ENCODE measurements at regions not wholly inside any gene's neighbourhood (a gene's known extent, or its start where the extent isn't known, plus 50 kb on each side); places are given as distances from the start of the nearest gene placed in this dataset.

- DNase-seq, result no peak
Measured at GRCh38 chr18:46268671-46269070, 164.5 kb downstream of the HAUS1 start.

GRCh38 chr18:46269275-46269674, 165.1 kb downstream of the HAUS1 start:
- DNase-seq, result no peak

GRCh38 chr18:46271488-46271887, 167.3 kb downstream of the HAUS1 start:
- DNase-seq, result no peak

GRCh38 chr18:46273861-46274260, 169.7 kb downstream of the HAUS1 start:
- DNase-seq, result no peak

- no peak for DNase-seq
Measured at GRCh38 chr18:46274266-46274665, 170.1 kb downstream of the HAUS1 start.

- DNase-seq, result no peak
Measured at GRCh38 chr18:46275370-46275769, 171.2 kb downstream of the HAUS1 start.

GRCh38 chr18:46276748-46277147, 172.6 kb downstream of the HAUS1 start:
- no peak for DNase-seq

- no peak for DNase-seq
Measured at GRCh38 chr18:46278481-46279465, 174.6 kb downstream of the HAUS1 start.

GRCh38 chr18:46279673-46280072, 175.5 kb downstream of the HAUS1 start:
- no peak for DNase-seq

GRCh38 chr18:46281185-46282176, 177.3 kb downstream of the HAUS1 start:
- peak; percentile 89 to 90 for DNase-seq

GRCh38 chr18:46282177-46282570, 178.0 kb downstream of the HAUS1 start:
- no peak for DNase-seq

- DNase-seq, result no peak
Measured at GRCh38 chr18:46282646-46283045, 178.5 kb downstream of the HAUS1 start.

- DNase-seq, result no peak
Measured at GRCh38 chr18:46283268-46283667, 179.1 kb downstream of the HAUS1 start.

GRCh38 chr18:46283895-46284295, 179.7 kb downstream of the HAUS1 start:
- DNase-seq, result peak; percentile 28 to 29

- no peak for DNase-seq
Measured at GRCh38 chr18:46289463-46289862, 185.3 kb downstream of the HAUS1 start.

GRCh38 chr18:46289931-46290330, 185.7 kb downstream of the HAUS1 start:
- DNase-seq, result no peak

- DNase-seq, result no peak
Measured at GRCh38 chr18:46290440-46291020, 186.3 kb downstream of the HAUS1 start.

GRCh38 chr18:46291149-46291548, 187.0 kb downstream of the HAUS1 start:
- peak; percentile 48 to 53 for DNase-seq

GRCh38 chr18:46293742-46294181, 189.6 kb downstream of the HAUS1 start:
- no peak for DNase-seq

- DNase-seq, result no peak
Measured at GRCh38 chr18:46294318-46294717, 190.1 kb downstream of the HAUS1 start.

- DNase-seq, result no peak
Measured at GRCh38 chr18:46294751-46295150, 190.6 kb downstream of the HAUS1 start.

GRCh38 chr18:46295416-46295815, 191.2 kb downstream of the HAUS1 start:
- DNase-seq, result no peak

- no peak for DNase-seq
Measured at GRCh38 chr18:46296656-46297055, 192.5 kb downstream of the HAUS1 start.

Measured in Kasumi-1 (cell line).